ENCODE measurements at regions not wholly inside any gene's neighbourhood (a gene's known extent, or its start where the extent isn't known, plus 50 kb on each side); places are given as distances from the start of the nearest gene placed in this dataset.

DNA sequence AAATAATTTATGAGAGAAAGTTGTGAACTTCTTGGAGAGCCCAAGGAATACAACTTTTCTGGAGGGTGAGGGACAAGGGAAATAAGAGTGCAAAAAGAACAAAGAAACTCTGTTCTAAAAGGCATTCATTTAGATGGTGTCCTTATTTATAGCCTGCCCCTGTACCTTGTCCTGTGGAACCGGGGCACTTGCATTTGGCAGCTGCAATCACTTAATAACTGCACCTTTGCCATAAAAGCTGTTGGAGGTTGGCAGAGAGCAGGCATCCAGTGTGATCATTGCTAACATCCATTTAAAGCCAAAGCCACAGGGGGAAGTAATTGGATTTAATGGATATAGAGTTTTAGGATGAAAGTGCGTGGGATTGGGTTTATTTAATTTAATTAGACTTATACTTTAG lies 50.8 kb upstream of the SGK1 start:
- DNase-seq (ENCODE audit: low spot score): no peak
- TF ChIP-seq CTCF (IDR thresholded peaks at IDR 0.05; ENCODE audit: extremely low read depth, missing control alignments): no peak
